Neural cell (in vitro differentiated cells): ENCODE measurements at regions not wholly inside any gene's neighbourhood (a gene's known extent, or its start where the extent isn't known, plus 50 kb on each side); places are given as distances from the start of the nearest gene placed in this dataset.

ENCODE experiments used
- CTCF ChIP-seq: fragments of 450-650 bp; IDR thresholded peaks from 2 replicates; pipeline ENCODE4 v1.5.1; 2014; ENCODE audit warnings: antibody characterized with exemption, mild to moderate bottlenecking, moderate library complexity; ENCODE audit not compliant: poor library complexity, severe bottlenecking
- EP300 ChIP-seq: fragments of 450-650 bp; conservative IDR thresholded peaks from 2 replicates; pipeline ENCODE4 v1.6.1; 2014; ENCODE audit warnings: antibody characterized with exemption, mild to moderate bottlenecking, moderate library complexity; ENCODE audit not compliant: poor library complexity, severe bottlenecking
- EZH2 ChIP-seq: fragments of 200-600, 300-800 bp; shearing (Covaris generic), sonication (generic); IDR thresholded peaks from 2 replicates; pipeline ENCODE4 v1.6.1; 2014; ENCODE audit warnings: antibody characterized with exemption, low read length, borderline replicate concordance, mild to moderate bottlenecking; ENCODE audit not compliant: insufficient read depth, poor library complexity, severe bottlenecking
- POLR2AphosphoS5 ChIP-seq: IDR thresholded peaks from 2 replicates; pipeline ENCODE4 v1.6.1; 2012
- RAD21 ChIP-seq: fragments of 450-650 bp; conservative IDR thresholded peaks from 2 replicates; pipeline ENCODE4 v1.6.1; 2014; ENCODE audit warnings: antibody characterized with exemption, mild to moderate bottlenecking, moderate library complexity
- REST ChIP-seq: IDR thresholded peaks from 2 replicates; pipeline ENCODE4 v1.6.1; 2012; ENCODE audit warnings: borderline replicate concordance
- SMC3 ChIP-seq: fragments of 450-650 bp; conservative IDR thresholded peaks from 2 replicates; pipeline ENCODE4 v1.6.1; 2014; ENCODE audit warnings: antibody characterized with exemption, mild to moderate bottlenecking, moderate library complexity; ENCODE audit not compliant: poor library complexity

- TF ChIP-seq CTCF = no peak
- TF ChIP-seq EZH2 = no peak
- no peak for TF ChIP-seq EP300
- TF ChIP-seq REST = no peak
- no peak for TF ChIP-seq RAD21
- TF ChIP-seq POLR2AphosphoS5 = no peak
- no peak for TF ChIP-seq SMC3
Measured at GRCh38 chr3:28808068-28808467, 459.4 kb upstream of the AZI2 start.
